ENCODE measurements at regions not wholly inside any gene's neighbourhood (a gene's known extent, or its start where the extent isn't known, plus 50 kb on each side); places are given as distances from the start of the nearest gene placed in this dataset.

GRCh38 chr12:47591795-47592194 lies 114.0 kb downstream of the RPAP3 start:
- no peak for DNase-seq (ENCODE audit: low read depth)
- TF ChIP-seq, protein P1, sequence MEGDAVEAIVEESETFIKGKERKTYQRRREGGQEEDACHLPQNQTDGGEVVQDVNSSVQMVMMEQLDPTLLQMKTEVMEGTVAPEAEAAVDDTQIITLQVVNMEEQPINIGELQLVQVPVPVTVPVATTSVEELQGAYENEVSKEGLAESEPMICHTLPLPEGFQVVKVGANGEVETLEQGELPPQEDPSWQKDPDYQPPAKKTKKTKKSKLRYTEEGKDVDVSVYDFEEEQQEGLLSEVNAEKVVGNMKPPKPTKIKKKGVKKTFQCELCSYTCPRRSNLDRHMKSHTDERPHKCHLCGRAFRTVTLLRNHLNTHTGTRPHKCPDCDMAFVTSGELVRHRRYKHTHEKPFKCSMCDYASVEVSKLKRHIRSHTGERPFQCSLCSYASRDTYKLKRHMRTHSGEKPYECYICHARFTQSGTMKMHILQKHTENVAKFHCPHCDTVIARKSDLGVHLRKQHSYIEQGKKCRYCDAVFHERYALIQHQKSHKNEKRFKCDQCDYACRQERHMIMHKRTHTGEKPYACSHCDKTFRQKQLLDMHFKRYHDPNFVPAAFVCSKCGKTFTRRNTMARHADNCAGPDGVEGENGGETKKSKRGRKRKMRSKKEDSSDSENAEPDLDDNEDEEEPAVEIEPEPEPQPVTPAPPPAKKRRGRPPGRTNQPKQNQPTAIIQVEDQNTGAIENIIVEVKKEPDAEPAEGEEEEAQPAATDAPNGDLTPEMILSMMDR (conservative IDR thresholded peaks at IDR 0.05; ENCODE audit: low read depth, low read length): no peak
- no peak overlapping the region for H3K4me3 ChIP-seq (ENCODE audit: low read length)

DNA sequence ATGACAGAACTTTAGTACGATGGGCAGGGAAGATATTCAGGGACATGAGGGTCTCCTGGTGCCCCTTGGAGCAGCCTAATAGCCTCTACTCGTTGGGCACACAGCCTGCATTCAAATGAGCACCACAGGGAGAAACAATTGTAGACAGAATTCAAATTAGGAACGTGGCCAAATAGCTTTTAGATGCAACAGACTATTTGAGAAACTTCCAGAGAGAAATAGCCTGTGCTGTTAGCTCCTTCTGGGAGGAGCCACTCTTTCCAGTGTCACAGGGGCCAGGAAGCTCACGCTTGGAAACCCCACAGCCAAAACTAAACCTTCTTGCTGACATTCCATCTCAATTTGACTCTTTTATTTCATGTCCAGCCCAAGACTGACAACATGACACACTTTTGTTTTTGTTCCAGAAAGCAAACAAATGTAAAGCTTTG lies 114.5 kb downstream of the RPAP3 start:
- no peak for DNase-seq (ENCODE audit: low read depth)
- TF ChIP-seq, protein P1 (conservative IDR thresholded peaks at IDR 0.05; ENCODE audit: low read depth, low read length): no peak
- no peak overlapping the region for H3K4me3 ChIP-seq (ENCODE audit: low read length)

- H3K4me3 ChIP-seq (ENCODE audit: low read length): no peak overlapping the region
- DNase-seq (ENCODE audit: low read depth): no peak
- TF ChIP-seq, protein P1 (conservative IDR thresholded peaks at IDR 0.05; ENCODE audit: low read depth, low read length): no peak
Measured at GRCh38 chr12:47590771-47591360, 115.0 kb downstream of the RPAP3 start.

GRCh38 chr12:47586952-47587669 lies 118.7 kb downstream of the RPAP3 start:
- TF ChIP-seq, protein P1 (conservative IDR thresholded peaks at IDR 0.05; ENCODE audit: low read depth, low read length): no peak
- DNase-seq (ENCODE audit: low read depth): no peak
- no peak overlapping the region for H3K4me3 ChIP-seq (ENCODE audit: low read length)

GRCh38 chr12:47585507-47585906 lies 120.3 kb downstream of the RPAP3 start:
- no peak for DNase-seq (ENCODE audit: low read depth)
- no peak overlapping the region for H3K4me3 ChIP-seq (ENCODE audit: low read length)
- TF ChIP-seq, protein P1 (conservative IDR thresholded peaks at IDR 0.05; ENCODE audit: low read depth, low read length): no peak

- TF ChIP-seq, protein P1 (conservative IDR thresholded peaks at IDR 0.05; ENCODE audit: low read depth, low read length): no peak
- DNase-seq (ENCODE audit: low read depth): no peak
- no peak overlapping the region for H3K4me3 ChIP-seq (ENCODE audit: low read length)
Measured at GRCh38 chr12:47578836-47579235, 127.0 kb downstream of the RPAP3 start.

Data from retinal pigment epithelial cell (primary cell).